Lung (tissue), 11 donors: ENCODE measurements at regions not wholly inside any gene's neighbourhood (a gene's known extent, or its start where the extent isn't known, plus 50 kb on each side); places are given as distances from the start of the nearest gene placed in this dataset.
"Not testable (repeated sequence)": the region's sequence is repeated elsewhere in the genome, so short reads cannot be mapped to it uniquely, and the experiment has no call there.

ENCODE experiments used
- ATAC-seq: fragments of 200-7000 bp; cut with Tn5 transposase; one replicate; pipeline ENCODE4 v1.9.1; 2020; ENCODE audit warnings: moderate number of reproducible peaks; ENCODE audit not compliant: insufficient read depth, low FRiP score
- DNase-seq, 3 donors: peaks; one replicate each; pipeline ENCODE4 v3.0.0-alpha.2; 2013 to 2017
- H3K27ac ChIP-seq, 2 donors: one replicate each; pipeline ENCODE4 v1.5.1; 2013; ENCODE audit warnings: mild to moderate bottlenecking in 2 of 2, moderate library complexity in 2 of 2, control low read depth in 1 of 2, inconsistent platforms in 1 of 2, low read depth in 1 of 2, low read length in 1 of 2
- H3K27me3 ChIP-seq, 3 donors: one replicate each; pipeline ENCODE4 v1.5.1; 2013; ENCODE audit warnings: low read length in 2 of 3; ENCODE audit not compliant: control insufficient read depth in 3 of 3, insufficient read depth in 3 of 3
- H3K36me3 ChIP-seq, 4 donors: one replicate each; pipeline ENCODE4 v1.5.1; 2013; ENCODE audit warnings: low read length in 4 of 4, mild to moderate bottlenecking in 1 of 4, moderate library complexity in 1 of 4; ENCODE audit not compliant: control insufficient read depth in 4 of 4, insufficient read depth in 4 of 4
- H3K4me1 ChIP-seq, 5 donors: one replicate each; pipeline ENCODE4 v1.5.1; 2013; ENCODE audit warnings: low read length in 5 of 5, mild to moderate bottlenecking in 2 of 5, moderate library complexity in 1 of 5; ENCODE audit not compliant: control insufficient read depth in 5 of 5, insufficient read depth in 5 of 5
- H3K4me3 ChIP-seq: one replicate; pipeline ENCODE4 v1.5.1; 2013; ENCODE audit warnings: mild to moderate bottlenecking, control low read depth, moderate library complexity
- H3K9ac ChIP-seq, 2 donors: one replicate each; pipeline ENCODE4 v1.5.1; 2013; ENCODE audit warnings: low read length in 2 of 2, control low read depth in 1 of 2; ENCODE audit not compliant: insufficient read depth in 1 of 2
- H3K9me3 ChIP-seq, 4 donors: one replicate each; pipeline ENCODE4 v1.5.1; 2013; ENCODE audit warnings: low read length in 3 of 4, mild to moderate bottlenecking in 1 of 4, moderate library complexity in 1 of 4; ENCODE audit not compliant: control insufficient read depth in 4 of 4, insufficient read depth in 3 of 4
- CTCF ChIP-seq: IDR thresholded peaks from 2 replicates; pipeline ENCODE4 v1.5.1; 2012; ENCODE audit warnings: mild to moderate bottlenecking; ENCODE audit errors: control extremely low read depth, extremely low read depth
- WGBS, 2 donors: extraction: QIAGEN DNeasy Blood & Tissue Kit; methylation state at CpG; one replicate each; pipeline ENCODE4 v1.1.7; 2013; 5-methylcytosine and 5-hydroxymethylcytosine counted together
- donor health status: control.
- donor health status: control.
- donor health status: Bipolar disorder and iron deficiency.
- donor health status: healthy.
- donor health status: DM: yes; HTN: yes; CAD: no.

- no peak for TF ChIP-seq CTCF
- no peaks in the 10 kb centered on the region for H3K36me3 ChIP-seq
- H3K4me3 ChIP-seq: no peak overlapping the region
- no peak overlapping the region for H3K27ac ChIP-seq
- no peak for DNase-seq
- ATAC-seq: no peak
- peaks cover 0 to 6% (median 0%) of the 10 kb centered on the region in 4 donors for H3K9me3 ChIP-seq
- no peak overlapping the region for H3K9ac ChIP-seq
- H3K27me3 ChIP-seq: peaks cover 0 to 22% (median 3%) of the 10 kb centered on the region in 3 donors
- WGBS, 2 donors: 93 to 96% methylated on average over 2 of the region's 2 CpGs
- H3K4me1 ChIP-seq: peaks cover 0 to 18% (median 4%) of the 10 kb centered on the region in 5 donors
These were observed 121.5 kb upstream of the RAB4A start for GRCh38 chr1:229149435-229149834.

GRCh38 chr1:229150518-229150917 is 120.4 kb upstream of the RAB4A start:
- TF ChIP-seq CTCF: no peak
- no peak overlapping the region for H3K27ac ChIP-seq
- no peaks in the 10 kb centered on the region for H3K36me3 ChIP-seq
- peaks cover 0 to 22% (median 3%) of the 10 kb centered on the region in 3 donors for H3K27me3 ChIP-seq
- ATAC-seq (no peak), DNase-seq (no peak)
- H3K4me3 ChIP-seq: no peak overlapping the region
- H3K4me1 ChIP-seq: peaks cover 0 to 18% (median 4%) of the 10 kb centered on the region in 5 donors
- H3K9ac ChIP-seq: no peak overlapping the region
- 87 to 88% methylated on average over 7 of the region's 7 CpGs for WGBS, 2 donors
- H3K9me3 ChIP-seq: peaks cover 0 to 3% (median 0%) of the 10 kb centered on the region in 4 donors

GRCh38 chr1:229151412-229151811 is 119.5 kb upstream of the RAB4A start:
- not testable (repeated sequence) for H3K36me3 ChIP-seq, ATAC-seq, DNase-seq, H3K9me3 ChIP-seq, H3K4me3 ChIP-seq, H3K9ac ChIP-seq, H3K27ac ChIP-seq
- 94 to 95% methylated on average over 4 of the region's 4 CpGs for WGBS, 2 donors
- peaks cover 0 to 18% (median 4%) of the 10 kb centered on the region in 5 donors for H3K4me1 ChIP-seq
- peaks cover 0 to 16% (median 3%) of the 10 kb centered on the region in 3 donors for H3K27me3 ChIP-seq

GRCh38 chr1:229152311-229152710 is 118.6 kb upstream of the RAB4A start:
- DNase-seq (no peak), ATAC-seq (no peak)
- WGBS, 2 donors: 54 to 74% methylated on average over 2 of the region's 2 CpGs

More at GRCh38 chr1:229152311-229152710, 118.6 kb upstream of the RAB4A start:
- TF ChIP-seq CTCF: no peak
- H3K27ac ChIP-seq: no peak overlapping the region
- no peak overlapping the region for H3K4me3 ChIP-seq
- H3K4me1 ChIP-seq: peaks cover 0 to 11% (median 4%) of the 10 kb centered on the region in 5 donors
- H3K9ac ChIP-seq: no peak overlapping the region
- peaks cover 0 to 3% (median 0%) of the 10 kb centered on the region in 4 donors for H3K9me3 ChIP-seq
- no peaks in the 10 kb centered on the region for H3K36me3 ChIP-seq
- H3K27me3 ChIP-seq: peaks cover 0 to 7% (median 3%) of the 10 kb centered on the region in 3 donors
